ENCODE measurements at regions not wholly inside any gene's neighbourhood (a gene's known extent, or its start where the extent isn't known, plus 50 kb on each side); places are given as distances from the start of the nearest gene placed in this dataset.

- TF ChIP-seq EZH2 (IDR thresholded peaks at IDR 0.05; ENCODE audit: insufficient read depth, low read length) (no peak), CTCF (IDR thresholded peaks at IDR 0.05; ENCODE audit: insufficient read depth, low read depth, low read length) (no peak)
Measured at GRCh38 chr6:165752451-165752850, 89.4 kb upstream of the PDE10A start.
